IMR-90 (cell line): ENCODE measurements at regions not wholly inside any gene's neighbourhood (a gene's known extent, or its start where the extent isn't known, plus 50 kb on each side); places are given as distances from the start of the nearest gene placed in this dataset.

Experiments
- ATAC-seq: fragments of 200-7000 bp; cut with Tn5 transposase; 2 replicates; pipeline ENCODE4 v1.9.1; 2020; ENCODE audit warnings: low read depth, mild to moderate bottlenecking, moderate library complexity
- BruUV-seq: library from RNA; stranded (reverse); fragments of 400-500 nt; replicated peaks from 2 replicates; lab custom pipeline; 2021; lab: Mats Ljungman, UMichigan
- CTCF ChIA-PET: fragments of 300-600 bp; formaldehyde crosslinking; extraction: SDS; loops from one replicate; lab custom pipeline; 2021; ENCODE audit warnings: antibody characterized with exemption; lab: Yijun Ruan, JAX
- POLR2A ChIA-PET: fragments of 300-600 bp; sonication (Branson Sonifier 250); formaldehyde crosslinking; loops from one replicate; lab custom pipeline; 2022; ENCODE audit warnings: antibody characterized with exemption; ENCODE audit not compliant: unreplicated experiment; lab: Charles Lee
- DNase-seq: peaks from one replicate; pipeline ENCODE4 v3.0.0; 2013
- H2AFZ ChIP-seq: replicated peaks from 2 replicates; pipeline ENCODE3; 2013; ENCODE audit warnings: low read length, mild to moderate bottlenecking; ENCODE audit not compliant: poor library complexity
- H2AK5ac ChIP-seq: 2 replicates; pipeline ENCODE4 v1.6.1; 2013; ENCODE audit warnings: low read depth, low read length, inconsistent platforms
- H2AK9ac ChIP-seq: replicated peaks from 2 replicates; pipeline ENCODE3; 2013; ENCODE audit warnings: mild to moderate bottlenecking, low read depth, low read length, moderate library complexity; ENCODE audit not compliant: poor library complexity
- H2BK120ac ChIP-seq: 2 replicates; pipeline ENCODE4 v1.6.1; 2013; ENCODE audit warnings: low read depth, low read length, inconsistent platforms
- H2BK15ac ChIP-seq: 3 replicates; pipeline ENCODE4 v1.6.1; 2013; ENCODE audit warnings: low read depth, low read length, inconsistent platforms
- H2BK20ac ChIP-seq: 2 replicates; pipeline ENCODE4 v1.6.1; 2013; ENCODE audit warnings: low read depth, mild to moderate bottlenecking, inconsistent platforms, low read length, moderate library complexity
- H2BK5ac ChIP-seq: 2 replicates; pipeline ENCODE4 v1.6.1; 2013; ENCODE audit warnings: mild to moderate bottlenecking, low read depth, low read length, inconsistent platforms; ENCODE audit not compliant: poor library complexity, severe bottlenecking
- H3K14ac ChIP-seq: replicated peaks from 2 replicates; pipeline ENCODE4 v1.6.1; 2013; ENCODE audit warnings: low read depth, low read length, inconsistent platforms
- H3K18ac ChIP-seq: 2 replicates; pipeline ENCODE4 v1.6.1; 2013; ENCODE audit warnings: low read depth, low read length, control low read depth
- H3K23ac ChIP-seq: 2 replicates; pipeline ENCODE4 v1.6.1; 2013; ENCODE audit warnings: low read depth, low read length, inconsistent platforms
- H3K27ac ChIP-seq: 2 replicates; pipeline ENCODE4 v1.5.1; 2013; ENCODE audit warnings: mild to moderate bottlenecking, control low read depth, low read length; ENCODE audit not compliant: insufficient read depth
- H3K27me3 ChIP-seq: 2 replicates; pipeline ENCODE4 v1.6.1; 2013; ENCODE audit warnings: low read length; ENCODE audit not compliant: control insufficient read depth, insufficient read depth
- H3K36me3 ChIP-seq: 2 replicates; pipeline ENCODE4 v1.6.1; 2013; ENCODE audit warnings: low read length, mixed read lengths; ENCODE audit not compliant: control insufficient read depth, insufficient read depth
- H3K4ac ChIP-seq: 2 replicates; pipeline ENCODE4 v1.6.1; 2013; ENCODE audit warnings: low read depth, low read length, inconsistent platforms
- H3K4me1 ChIP-seq: 2 replicates; pipeline ENCODE4 v1.6.1; 2013; ENCODE audit warnings: low read length, mixed read lengths; ENCODE audit not compliant: control insufficient read depth, insufficient read depth
- H3K4me2 ChIP-seq: 2 replicates; pipeline ENCODE4 v1.6.1; 2013; ENCODE audit warnings: low read depth, mild to moderate bottlenecking, control low read depth, low read length, moderate library complexity
- H3K4me3 ChIP-seq: 2 replicates; pipeline ENCODE4 v1.5.1; 2013; ENCODE audit warnings: low read depth, mild to moderate bottlenecking, control low read depth, low read length, moderate library complexity; ENCODE audit not compliant: insufficient read depth
- H3K56ac ChIP-seq: 2 replicates; pipeline ENCODE4 v1.6.1; 2013; ENCODE audit warnings: low read length, inconsistent platforms; ENCODE audit not compliant: insufficient read depth; ENCODE audit errors: extremely low read depth
- H3K79me1 ChIP-seq, 2 experiments: 2 replicates each; pipeline ENCODE4 v1.6.1; 2013; ENCODE audit warnings: low read length in 2 of 2, inconsistent platforms in 1 of 2, low read depth in 1 of 2
- H3K9ac ChIP-seq: 2 replicates; pipeline ENCODE4 v1.6.1; 2013; ENCODE audit warnings: low read depth, low read length, control low read depth
- H3K9me1 ChIP-seq: 2 replicates; pipeline ENCODE4 v1.6.1; 2013; ENCODE audit warnings: low read length, inconsistent platforms; ENCODE audit not compliant: insufficient read depth
- H3K9me3 ChIP-seq: 2 replicates; pipeline ENCODE4 v1.6.1; 2013; ENCODE audit warnings: low read length; ENCODE audit not compliant: control insufficient read depth, insufficient read depth
- H4K20me1 ChIP-seq: 2 replicates; pipeline ENCODE4 v1.6.1; 2013; ENCODE audit warnings: low read length, inconsistent platforms; ENCODE audit not compliant: insufficient read depth
- H4K5ac ChIP-seq: 2 replicates; pipeline ENCODE4 v1.6.1; 2013; ENCODE audit warnings: mild to moderate bottlenecking, low read depth, low read length, control low read depth
- H4K8ac ChIP-seq, 2 experiments: 2 replicates each; pipeline ENCODE4 v1.6.1; 2013; ENCODE audit warnings: low read depth in 2 of 2, low read length in 2 of 2, control low read depth in 1 of 2, inconsistent platforms in 1 of 2
- H4K91ac ChIP-seq: 2 replicates; pipeline ENCODE4 v1.6.1; 2013; ENCODE audit warnings: low read depth, low read length, inconsistent platforms; ENCODE audit not compliant: insufficient read depth
- BHLHE40 ChIP-seq: fragments of 150-350 bp; IDR thresholded peaks from 2 replicates; pipeline ENCODE4 v1.6.1; 2016; ENCODE audit warnings: mild to moderate bottlenecking, low read depth, low read length
- CHD1 ChIP-seq: IDR thresholded peaks from 2 replicates; pipeline ENCODE4 v1.6.1; 2012; ENCODE audit warnings: low read depth, low read length, improper control_type of control experiment
- FOS ChIP-seq: fragments of 150-350 bp; IDR thresholded peaks from 2 replicates; pipeline ENCODE4 v1.6.1; 2016; ENCODE audit warnings: low read depth, low read length
- MAZ ChIP-seq: IDR thresholded peaks from 2 replicates; pipeline ENCODE4 v1.6.1; 2012; ENCODE audit warnings: low read depth, mild to moderate bottlenecking, low read length, improper control_type of control experiment, moderate library complexity, borderline replicate concordance
- MXI1 ChIP-seq: IDR thresholded peaks from 2 replicates; pipeline ENCODE4 v1.6.1; 2012; ENCODE audit warnings: low read depth, mild to moderate bottlenecking, low read length, moderate library complexity, borderline replicate concordance
- NFE2L2 ChIP-seq: fragments of 150-350 bp; IDR thresholded peaks from 2 replicates; pipeline ENCODE4 v1.6.1; 2016; ENCODE audit warnings: low read depth, mild to moderate bottlenecking, low read length
- POLR2A ChIP-seq: IDR thresholded peaks from 2 replicates; pipeline ENCODE4 v1.6.1; 2012; ENCODE audit warnings: mild to moderate bottlenecking, low read depth, low read length
- RAD21 ChIP-seq: IDR thresholded peaks from 2 replicates; pipeline ENCODE4 v1.6.1; 2012; ENCODE audit warnings: low read length, improper control_type of control experiment
- RCOR1 ChIP-seq: IDR thresholded peaks from 2 replicates; pipeline ENCODE4 v1.6.1; 2012; ENCODE audit warnings: mild to moderate bottlenecking, low read length, improper control_type of control experiment; ENCODE audit not compliant: insufficient replicate concordance
- RFX5 ChIP-seq: IDR thresholded peaks from 2 replicates; pipeline ENCODE4 v1.8.0; 2012; ENCODE audit warnings: low read depth, mild to moderate bottlenecking, low read length, moderate library complexity
- SMC3 ChIP-seq: fragments of 150-350 bp; IDR thresholded peaks from 2 replicates; pipeline ENCODE4 v1.6.1; 2016; ENCODE audit warnings: low read depth, mild to moderate bottlenecking, antibody characterized with exemption, low read length, moderate library complexity
- USF2 ChIP-seq: fragments of 150-350 bp; IDR thresholded peaks from 2 replicates; pipeline ENCODE4 v1.6.1; 2017; ENCODE audit warnings: mild to moderate bottlenecking, antibody characterized with exemption, low read length, low read depth
- WGBS, 2 experiments: methylation state at CpG; one replicate each; pipeline versions ENCODE4 v1.1.5 to v1.1.7; 2013; ENCODE audit warnings: missing lambda C conversion rate in 2 of 2; ENCODE audit not compliant: insufficient read length in 1 of 2; ENCODE audit errors: extremely low coverage in 2 of 2; 5-methylcytosine and 5-hydroxymethylcytosine counted together
- dilution Hi-C: fragments of 300-500 bp; cut with HindIII; formaldehyde crosslinking; loops from one replicate; pipeline ENCODE4 v1.14.3; 2018; ENCODE audit warnings: low sequenced_read_pairs; ENCODE audit not compliant: unreplicated experiment
- in situ Hi-C: fragments of 300-500 bp; cut with MboI; formaldehyde crosslinking; loops from 3 replicates; pipeline ENCODE4 v1.14.3; 2019; ENCODE audit warnings: low sequenced_read_pairs, inconsistent platforms, mixed read lengths
- intact Hi-C: fragments of 100-400 bp; cut with micrococcal nuclease; formaldehyde crosslinking; loops from 2 replicates; pipeline ENCODE4 v1.10.0; 2022

DNA sequence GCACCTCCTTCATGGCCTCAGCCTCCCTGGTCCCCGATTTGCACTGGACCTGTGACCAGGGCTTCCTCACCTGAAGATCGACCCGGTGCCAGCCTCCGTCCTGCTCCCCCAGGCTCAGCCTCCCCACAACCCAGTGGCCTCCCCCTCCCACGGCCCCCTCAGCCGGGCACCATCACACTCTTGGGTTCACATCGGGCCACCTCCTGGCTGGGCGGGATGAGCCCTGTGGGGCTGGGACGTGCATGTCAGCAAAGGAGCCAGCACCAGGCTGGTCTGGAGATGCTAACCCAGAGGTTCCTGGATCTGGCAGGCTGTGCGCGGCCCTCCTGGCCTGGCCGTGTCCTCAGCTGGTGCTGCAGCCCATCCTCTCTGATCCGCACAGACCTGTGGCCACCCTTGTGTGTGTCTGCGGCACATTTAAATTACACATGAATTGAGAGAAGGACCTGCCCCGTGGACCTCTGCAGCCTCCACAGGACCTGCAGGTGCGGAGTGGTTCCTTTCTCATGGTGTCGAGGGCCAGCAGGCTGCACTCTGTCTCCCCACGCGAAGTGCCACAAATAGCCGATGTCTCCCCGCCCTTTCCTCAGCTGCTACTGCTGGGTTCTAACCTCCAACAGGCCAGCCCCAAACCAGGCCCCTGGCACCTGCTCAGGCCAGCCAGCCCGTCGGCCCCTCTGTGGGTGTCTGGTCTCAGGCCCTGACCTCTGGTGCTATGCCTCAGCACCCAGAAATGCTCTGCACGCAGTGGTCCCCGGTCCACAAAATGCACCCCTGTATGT is 237.5 kb downstream of the ERMARD start:
- dilution Hi-C loops: no loop called here
- Histone ChIP-seq H3K9me3 (peaks cover 55% of the 10 kb centered on the region), H3K9ac (no peak overlapping the region), H2AK5ac (no peak overlapping the region), H3K18ac (no peak overlapping the region), H3K36me3 (no peaks in the 10 kb centered on the region), H3K9me1 (no peaks in the 10 kb centered on the region), H2BK5ac (no peak overlapping the region), H3K4me1 (no peaks in the 10 kb centered on the region), H3K4me2 (no peak overlapping the region), H2AK9ac (no peak overlapping the region), H2BK15ac (no peak overlapping the region), H3K27ac (no peak overlapping the region), H4K20me1 (no peaks in the 10 kb centered on the region), H3K4me3 (no peak overlapping the region), H3K27me3 (no peaks in the 10 kb centered on the region), H4K5ac (no peak overlapping the region), H2BK120ac (no peak overlapping the region), H2BK20ac (no peak overlapping the region), H3K4ac (no peak overlapping the region), H3K23ac (no peak overlapping the region), H4K91ac (no peak overlapping the region), H4K8ac (no peak overlapping the region), H3K79me1 (no peaks in the 10 kb centered on the region), H3K14ac (no peak overlapping the region), H3K56ac (no peak overlapping the region), H2AFZ (no peak overlapping the region)
- DNase-seq (no peak), ATAC-seq (no peak)
- POLR2A ChIA-PET: no interaction called here
- 89% methylated on average over 14 of the region's 25 CpGs; no CpG with 5 or more reads in 1 of the 2 experiments for WGBS, 2 experiments
- CTCF ChIA-PET: no interaction called here
- in situ Hi-C loops: no loop called here
- no TSS peak for BruUV-seq
- no peak for TF ChIP-seq RCOR1
- no peak for TF ChIP-seq BHLHE40
- no peak for TF ChIP-seq USF2
- TF ChIP-seq RFX5: no peak
- TF ChIP-seq CHD1: no peak
- no peak for TF ChIP-seq NFE2L2
- TF ChIP-seq MAZ: no peak
- TF ChIP-seq SMC3: no peak
- TF ChIP-seq POLR2A: no peak
- TF ChIP-seq RAD21: no peak
- no peak for TF ChIP-seq FOS
- no peak for TF ChIP-seq MXI1
- intact Hi-C loops: no loop called here
